Endothelial cell of umbilical vein (primary cell): ENCODE measurements at regions not wholly inside any gene's neighbourhood (a gene's known extent, or its start where the extent isn't known, plus 50 kb on each side); places are given as distances from the start of the nearest gene placed in this dataset.

Experiments
- EZH2 ChIP-seq: IDR thresholded peaks from 2 replicates; pipeline ENCODE4 v1.6.1; 2012; ENCODE audit warnings: borderline replicate concordance, low read depth, mild to moderate bottlenecking, moderate library complexity, low read length, inconsistent platforms; ENCODE audit not compliant: severe bottlenecking
- POLR2A ChIP-seq: IDR thresholded peaks from 2 replicates; pipeline ENCODE4 v1.6.1; 2012; ENCODE audit warnings: low read depth, mild to moderate bottlenecking, control low read depth, low read length
- POLR2AphosphoS5 ChIP-seq: IDR thresholded peaks from 2 replicates; pipeline ENCODE4 v1.6.1; 2012; ENCODE audit warnings: low read depth, mild to moderate bottlenecking, control low read depth, low read length, moderate library complexity; ENCODE audit not compliant: insufficient read depth
- TF ChIP-seq, protein P1 (sequence below), 2 donors: IDR thresholded peaks; 1 replicate in 1 of 2; 2 replicates in 1 of 2; pipeline ENCODE4 v1.5.1; 2011; ENCODE audit warnings: low read length in 2 of 2, mild to moderate bottlenecking in 2 of 2, moderate library complexity in 2 of 2, control low read depth in 1 of 2, inconsistent platforms in 1 of 2, low read depth in 1 of 2; ENCODE audit not compliant: insufficient read depth in 1 of 2; ENCODE audit errors: extremely low read depth in 1 of 2
- TF ChIP-seq, protein P2 (sequence below): IDR thresholded peaks from 2 replicates; pipeline ENCODE4 v1.6.1; 2011; ENCODE audit not compliant: insufficient read depth, insufficient read length

DNA sequence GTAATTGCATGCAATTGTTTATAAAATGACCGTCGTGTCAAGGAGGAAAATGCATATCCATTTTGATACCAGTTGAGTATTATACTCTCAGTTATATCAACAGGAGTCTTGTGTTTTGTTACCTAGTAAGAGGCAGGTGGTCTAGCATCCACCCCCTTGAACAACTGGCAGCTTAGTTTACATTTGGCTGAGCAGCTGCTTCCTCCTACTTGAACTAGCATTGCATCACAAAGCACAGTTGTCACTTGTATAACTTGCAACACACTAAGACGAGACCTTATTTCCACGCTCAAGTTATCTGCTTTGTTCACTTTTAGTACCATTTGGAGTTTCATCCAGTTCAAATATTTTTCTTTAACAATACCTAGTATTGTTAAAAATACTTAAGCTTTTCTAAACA lies 75.4 kb upstream of the UBE2E3 start:
- no peak for TF ChIP-seq EZH2
- TF ChIP-seq POLR2A = no peak
- TF ChIP-seq, protein P1, sequence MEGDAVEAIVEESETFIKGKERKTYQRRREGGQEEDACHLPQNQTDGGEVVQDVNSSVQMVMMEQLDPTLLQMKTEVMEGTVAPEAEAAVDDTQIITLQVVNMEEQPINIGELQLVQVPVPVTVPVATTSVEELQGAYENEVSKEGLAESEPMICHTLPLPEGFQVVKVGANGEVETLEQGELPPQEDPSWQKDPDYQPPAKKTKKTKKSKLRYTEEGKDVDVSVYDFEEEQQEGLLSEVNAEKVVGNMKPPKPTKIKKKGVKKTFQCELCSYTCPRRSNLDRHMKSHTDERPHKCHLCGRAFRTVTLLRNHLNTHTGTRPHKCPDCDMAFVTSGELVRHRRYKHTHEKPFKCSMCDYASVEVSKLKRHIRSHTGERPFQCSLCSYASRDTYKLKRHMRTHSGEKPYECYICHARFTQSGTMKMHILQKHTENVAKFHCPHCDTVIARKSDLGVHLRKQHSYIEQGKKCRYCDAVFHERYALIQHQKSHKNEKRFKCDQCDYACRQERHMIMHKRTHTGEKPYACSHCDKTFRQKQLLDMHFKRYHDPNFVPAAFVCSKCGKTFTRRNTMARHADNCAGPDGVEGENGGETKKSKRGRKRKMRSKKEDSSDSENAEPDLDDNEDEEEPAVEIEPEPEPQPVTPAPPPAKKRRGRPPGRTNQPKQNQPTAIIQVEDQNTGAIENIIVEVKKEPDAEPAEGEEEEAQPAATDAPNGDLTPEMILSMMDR (IDR thresholded peaks at IDR 0.05; ENCODE audit: extremely low read depth in 1 of 2, insufficient read depth in 1 of 2, low read depth in 1 of 2, low read length in 2 of 2) = no peak
- no peak for TF ChIP-seq POLR2AphosphoS5
- TF ChIP-seq, protein P2, sequence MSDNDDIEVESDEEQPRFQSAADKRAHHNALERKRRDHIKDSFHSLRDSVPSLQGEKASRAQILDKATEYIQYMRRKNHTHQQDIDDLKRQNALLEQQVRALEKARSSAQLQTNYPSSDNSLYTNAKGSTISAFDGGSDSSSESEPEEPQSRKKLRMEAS = no peak
